ENCODE measurements at regions not wholly inside any gene's neighbourhood (a gene's known extent, or its start where the extent isn't known, plus 50 kb on each side); places are given as distances from the start of the nearest gene placed in this dataset.

DNA sequence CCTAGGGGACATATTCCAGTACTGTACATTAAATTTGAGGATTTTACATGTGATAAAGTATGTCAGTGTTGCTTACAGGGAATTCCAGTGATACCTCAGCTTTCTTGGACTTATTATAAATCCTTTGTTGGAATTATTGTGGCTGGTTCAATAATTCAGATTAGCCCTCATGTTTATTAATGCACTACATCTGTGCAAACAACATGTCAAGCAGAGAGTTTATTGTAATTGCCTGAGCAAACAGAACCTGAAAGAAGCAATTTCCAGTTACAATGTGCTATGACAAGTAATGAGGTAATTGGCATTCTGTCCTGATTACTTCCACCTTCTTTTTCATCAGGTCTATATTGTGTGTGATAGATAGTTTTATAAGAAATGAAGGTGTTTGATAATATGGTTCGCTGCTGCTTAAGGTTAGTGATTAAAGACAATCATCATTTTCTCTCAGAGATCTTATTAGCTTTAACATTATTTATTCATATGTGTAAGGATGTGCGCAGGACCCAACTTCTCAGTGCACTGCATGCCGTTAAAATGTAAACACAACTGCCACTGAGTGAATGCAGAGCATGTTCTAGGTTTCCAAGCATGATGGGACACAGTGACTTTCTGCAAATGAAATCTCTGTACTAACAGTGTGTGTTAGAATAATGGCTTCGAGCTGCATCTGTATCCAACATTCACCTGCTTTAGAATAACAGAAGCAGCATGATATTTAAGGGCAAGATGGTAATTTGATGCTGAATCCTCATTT, 973.7 kb upstream of the POU3F3 start:
- Mint-ChIP-seq H3K27ac (ENCODE audit: unreplicated experiment) (no peak overlapping the region), H3K27me3 (ENCODE audit: unreplicated experiment) (no peaks in the 10 kb centered on the region), H3K4me1 (ENCODE audit: low read depth, unreplicated experiment) (no peaks in the 10 kb centered on the region), H3K36me3 (ENCODE audit: unreplicated experiment) (no peaks in the 10 kb centered on the region), H3K9me3 (ENCODE audit: unreplicated experiment) (no peaks in the 10 kb centered on the region), H3K4me3 (ENCODE audit: unreplicated experiment) (no peak overlapping the region)
- TF ChIP-seq, protein P1, sequence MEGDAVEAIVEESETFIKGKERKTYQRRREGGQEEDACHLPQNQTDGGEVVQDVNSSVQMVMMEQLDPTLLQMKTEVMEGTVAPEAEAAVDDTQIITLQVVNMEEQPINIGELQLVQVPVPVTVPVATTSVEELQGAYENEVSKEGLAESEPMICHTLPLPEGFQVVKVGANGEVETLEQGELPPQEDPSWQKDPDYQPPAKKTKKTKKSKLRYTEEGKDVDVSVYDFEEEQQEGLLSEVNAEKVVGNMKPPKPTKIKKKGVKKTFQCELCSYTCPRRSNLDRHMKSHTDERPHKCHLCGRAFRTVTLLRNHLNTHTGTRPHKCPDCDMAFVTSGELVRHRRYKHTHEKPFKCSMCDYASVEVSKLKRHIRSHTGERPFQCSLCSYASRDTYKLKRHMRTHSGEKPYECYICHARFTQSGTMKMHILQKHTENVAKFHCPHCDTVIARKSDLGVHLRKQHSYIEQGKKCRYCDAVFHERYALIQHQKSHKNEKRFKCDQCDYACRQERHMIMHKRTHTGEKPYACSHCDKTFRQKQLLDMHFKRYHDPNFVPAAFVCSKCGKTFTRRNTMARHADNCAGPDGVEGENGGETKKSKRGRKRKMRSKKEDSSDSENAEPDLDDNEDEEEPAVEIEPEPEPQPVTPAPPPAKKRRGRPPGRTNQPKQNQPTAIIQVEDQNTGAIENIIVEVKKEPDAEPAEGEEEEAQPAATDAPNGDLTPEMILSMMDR (IDR thresholded peaks at IDR 0.05; ENCODE audit: partially characterized antibody, unreplicated experiment), result no peak
- DNase-seq, result no peak

DNA sequence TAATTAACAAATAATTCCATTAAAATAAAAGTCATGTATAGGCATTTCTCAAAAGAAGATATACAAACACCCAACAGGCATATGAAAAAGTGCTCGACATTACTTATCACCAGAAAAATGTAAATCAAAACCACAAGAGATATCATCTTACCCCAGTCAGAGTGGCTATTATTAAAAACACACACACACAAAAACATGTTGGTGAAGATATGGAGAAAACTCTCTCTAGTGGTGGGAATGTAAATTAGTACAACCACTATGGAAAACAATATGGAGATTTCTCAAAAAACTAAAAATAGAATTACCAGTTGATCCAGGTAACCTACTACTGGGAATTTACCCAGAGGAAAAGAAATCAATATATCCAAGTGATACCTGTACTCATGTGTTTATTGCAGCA, 966.3 kb upstream of the POU3F3 start:
- no peak overlapping the region for H3K4me3 Mint-ChIP-seq (ENCODE audit: unreplicated experiment)
- no peaks in the 10 kb centered on the region for H3K36me3 Mint-ChIP-seq (ENCODE audit: unreplicated experiment)
- no peaks in the 10 kb centered on the region for H3K27me3 Mint-ChIP-seq (ENCODE audit: unreplicated experiment)
- H3K4me1 Mint-ChIP-seq (ENCODE audit: low read depth, unreplicated experiment), result peaks cover 8% of the 10 kb centered on the region
- H3K27ac Mint-ChIP-seq (ENCODE audit: unreplicated experiment), result no peak overlapping the region
- TF ChIP-seq, protein P1 (IDR thresholded peaks at IDR 0.05; ENCODE audit: partially characterized antibody, unreplicated experiment), result no peak
- no peak for DNase-seq
- H3K9me3 Mint-ChIP-seq (ENCODE audit: unreplicated experiment), result no peaks in the 10 kb centered on the region

DNA sequence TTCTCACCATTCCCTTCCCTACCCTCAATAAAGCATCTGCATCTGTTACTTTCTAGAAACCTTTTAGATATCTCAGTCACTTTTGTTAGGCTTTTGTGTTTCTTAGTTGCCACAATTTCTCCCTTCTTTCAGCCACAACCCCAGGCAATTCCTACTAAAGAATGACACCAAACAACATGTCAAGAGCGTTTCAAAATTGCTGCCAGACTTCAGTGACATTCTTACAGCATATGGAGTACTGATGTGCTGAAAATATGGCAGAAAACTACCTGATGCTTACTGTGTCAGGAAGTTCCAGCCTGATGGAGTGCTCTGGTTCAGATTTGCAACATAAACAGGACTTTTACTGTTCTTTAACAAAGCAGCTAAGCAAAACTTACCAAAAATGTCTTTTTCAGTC, 957.7 kb upstream of the POU3F3 start:
- H3K27ac Mint-ChIP-seq (ENCODE audit: unreplicated experiment), result no peak overlapping the region
- DNase-seq, result no peak
- TF ChIP-seq, protein P1 (IDR thresholded peaks at IDR 0.05; ENCODE audit: partially characterized antibody, unreplicated experiment), result no peak
- no peaks in the 10 kb centered on the region for H3K36me3 Mint-ChIP-seq (ENCODE audit: unreplicated experiment)
- H3K27me3 Mint-ChIP-seq (ENCODE audit: unreplicated experiment), result no peaks in the 10 kb centered on the region
- no peaks in the 10 kb centered on the region for H3K9me3 Mint-ChIP-seq (ENCODE audit: unreplicated experiment)
- H3K4me1 Mint-ChIP-seq (ENCODE audit: low read depth, unreplicated experiment), result peaks cover 14% of the 10 kb centered on the region
- H3K4me3 Mint-ChIP-seq (ENCODE audit: unreplicated experiment), result no peak overlapping the region

DNA sequence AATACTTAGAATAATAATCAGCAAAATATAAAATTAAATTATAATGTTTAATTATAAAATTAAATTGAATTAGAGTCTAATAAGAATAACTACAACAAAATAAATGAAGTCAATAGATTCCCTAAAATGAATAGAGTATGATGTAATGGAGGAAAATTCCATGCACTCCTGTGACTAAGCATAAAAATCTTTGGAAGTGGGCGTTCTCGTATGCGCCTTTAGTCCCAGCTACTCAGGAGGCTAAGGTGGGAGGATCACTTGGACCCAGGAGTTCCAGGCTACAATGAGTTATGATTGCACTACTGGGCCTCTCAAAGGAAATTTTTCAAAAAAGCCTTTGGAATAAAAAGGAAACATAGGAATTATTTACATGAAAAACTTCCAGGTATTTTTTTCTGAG, 955.4 kb upstream of the POU3F3 start:
- H3K9me3 Mint-ChIP-seq (ENCODE audit: unreplicated experiment), result peaks cover 1% of the 10 kb centered on the region
- TF ChIP-seq, protein P1 (IDR thresholded peaks at IDR 0.05; ENCODE audit: partially characterized antibody, unreplicated experiment), result no peak
- H3K27ac Mint-ChIP-seq (ENCODE audit: unreplicated experiment), result no peak overlapping the region
- no peaks in the 10 kb centered on the region for H3K27me3 Mint-ChIP-seq (ENCODE audit: unreplicated experiment)
- H3K36me3 Mint-ChIP-seq (ENCODE audit: unreplicated experiment), result no peaks in the 10 kb centered on the region
- peaks cover 5% of the 10 kb centered on the region for H3K4me1 Mint-ChIP-seq (ENCODE audit: low read depth, unreplicated experiment)
- H3K4me3 Mint-ChIP-seq (ENCODE audit: unreplicated experiment), result no peak overlapping the region
- no peak for DNase-seq

DNA sequence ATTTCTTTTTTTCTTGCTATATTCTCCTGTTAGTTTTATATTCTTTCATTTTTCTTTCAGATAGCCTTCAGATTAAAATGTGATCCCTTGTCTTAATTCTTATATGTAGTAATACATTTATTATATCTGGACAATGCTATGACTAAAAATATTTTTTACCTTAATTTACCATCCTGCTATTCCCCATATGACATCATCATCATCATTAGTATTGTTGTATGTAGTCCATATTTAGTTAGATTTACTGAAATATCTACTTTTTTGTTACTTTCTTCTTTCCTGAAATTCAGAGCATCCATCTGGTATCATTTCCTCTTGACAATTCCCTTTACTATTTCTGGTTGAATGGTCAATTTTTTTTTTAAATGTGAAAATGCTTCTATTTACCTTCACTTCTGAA, 951.6 kb upstream of the POU3F3 start:
- DNase-seq, result no peak
- H3K27ac Mint-ChIP-seq (ENCODE audit: unreplicated experiment), result no peak overlapping the region
- no peaks in the 10 kb centered on the region for H3K36me3 Mint-ChIP-seq (ENCODE audit: unreplicated experiment)
- H3K4me3 Mint-ChIP-seq (ENCODE audit: unreplicated experiment), result no peak overlapping the region
- peaks cover 1% of the 10 kb centered on the region for H3K9me3 Mint-ChIP-seq (ENCODE audit: unreplicated experiment)
- TF ChIP-seq, protein P1 (IDR thresholded peaks at IDR 0.05; ENCODE audit: partially characterized antibody, unreplicated experiment), result no peak
- no peaks in the 10 kb centered on the region for H3K4me1 Mint-ChIP-seq (ENCODE audit: low read depth, unreplicated experiment)
- H3K27me3 Mint-ChIP-seq (ENCODE audit: unreplicated experiment), result no peaks in the 10 kb centered on the region

Measured in glutamatergic neuron (in vitro differentiated cells).